ENCODE measurements at regions not wholly inside any gene's neighbourhood (a gene's known extent, or its start where the extent isn't known, plus 50 kb on each side); places are given as distances from the start of the nearest gene placed in this dataset.

- TF ChIP-seq ZNF384 (IDR thresholded peaks at IDR 0.05; ENCODE audit: borderline replicate concordance, low read depth, low read length) (no peak), KAT2A (conservative IDR thresholded peaks at IDR 0.05; ENCODE audit: control insufficient read depth, low read depth, low read length) (no peak), ETV6 (conservative IDR thresholded peaks at IDR 0.05 in 1 of 2, IDR thresholded peaks at IDR 0.05 in 1 of 2; ENCODE audit: borderline replicate concordance in 1 of 2, low read depth in 1 of 2) (no peak), ZNF622 (IDR thresholded peaks at IDR 0.05) (no peak), RUNX3 (IDR thresholded peaks at IDR 0.05; ENCODE audit: low read length) (peak; percentile 27; the same call in 1 of the 2 replicates), PAX8 (IDR thresholded peaks at IDR 0.05) (no peak), SMC3 (IDR thresholded peaks at IDR 0.05; ENCODE audit: borderline replicate concordance, low read length) (peak; percentile 89), E4F1 (IDR thresholded peaks at IDR 0.05; ENCODE audit: borderline replicate concordance, partially characterized antibody) (no peak), RELB (IDR thresholded peaks at IDR 0.05; ENCODE audit: low read depth) (no peak), SMARCA5 (IDR thresholded peaks at IDR 0.05) (no peak), BCL3 (IDR thresholded peaks at IDR 0.05; ENCODE audit: borderline replicate concordance, insufficient read depth, low read depth, low read length, poor library complexity, severe bottlenecking) (no peak), IKZF2 (IDR thresholded peaks at IDR 0.05) (no peak), CEBPB (IDR thresholded peaks at IDR 0.05; ENCODE audit: borderline replicate concordance in 1 of 2, low read depth in 2 of 2, low read length in 2 of 2) (peak; percentile 100), SMAD1 (IDR thresholded peaks at IDR 0.05; ENCODE audit: low read depth, partially characterized antibody) (no peak), CHD4 (IDR thresholded peaks at IDR 0.05) (no peak), RAD21 (IDR thresholded peaks at IDR 0.05; ENCODE audit: insufficient read depth, low read depth, low read length) (peak; percentile 97), STAT1 (conservative IDR thresholded peaks at IDR 0.05) (no peak), NR2F1 (conservative IDR thresholded peaks at IDR 0.05) (no peak), HSF1 (IDR thresholded peaks at IDR 0.05; ENCODE audit: low read depth, low read length) (no peak), BHLHE40 (IDR thresholded peaks at IDR 0.05; ENCODE audit: borderline replicate concordance in 1 of 2, low read depth in 2 of 2, low read length in 1 of 2) (no peak), WRNIP1 (IDR thresholded peaks at IDR 0.05; ENCODE audit: borderline replicate concordance, low read depth, low read length) (no peak)
These were observed 333.9 kb upstream of the FSTL5 start (continued) for GRCh38 chr4:162497564-162498167.

Measured in GM12878 (cell line).